ENCODE measurements at regions not wholly inside any gene's neighbourhood (a gene's known extent, or its start where the extent isn't known, plus 50 kb on each side); places are given as distances from the start of the nearest gene placed in this dataset.

DNA sequence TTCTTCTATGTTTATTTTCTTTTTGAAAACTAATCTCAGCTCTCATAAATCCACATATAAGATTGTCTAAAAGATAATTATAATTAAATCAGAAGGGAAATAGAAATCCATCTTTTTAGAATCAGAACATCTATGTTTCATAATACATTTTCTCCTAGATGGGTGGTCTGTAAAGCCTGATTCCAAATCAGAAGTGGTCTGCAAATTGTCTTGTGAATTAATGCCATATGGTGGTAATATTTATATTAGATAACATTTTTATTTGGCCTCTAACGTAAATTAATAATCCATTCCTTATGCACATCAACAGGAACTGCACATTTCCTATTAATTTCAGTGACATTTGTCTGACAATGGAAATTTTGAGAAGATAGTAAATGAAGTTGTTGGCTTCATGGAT lies 52.8 kb upstream of the TBC1D5 start:
- ATAC-seq (no peak), DNase-seq (no peak)
- Histone ChIP-seq H3K27me3 (no peaks in the 10 kb centered on the region), H3K4me1 (no peaks in the 10 kb centered on the region), H3K27ac (no peak overlapping the region), H3K4me3 (no peak overlapping the region), H3K9me3 (no peaks in the 10 kb centered on the region), H3K36me3 (no peaks in the 10 kb centered on the region)
- TF ChIP-seq POLR2A (IDR thresholded peaks at IDR 0.05) (no peak), CTCF (IDR thresholded peaks at IDR 0.05 in 4 of 5, conservative IDR thresholded peaks at IDR 0.05 in 1 of 5) (no peak)
- intact Hi-C loops (cut with DNase I; ENCODE audit: low total_unique reads), result no loop called here
- in situ Hi-C loops (cut with MboI; ENCODE audit: low sequenced_read_pairs in 4 of 4), result no loop called here

GRCh38 chr3:17793542-17794195 lies 51.2 kb upstream of the TBC1D5 start:
- no peak for ATAC-seq
- TF ChIP-seq CTCF (IDR thresholded peaks at IDR 0.05 in 4 of 5, conservative IDR thresholded peaks at IDR 0.05 in 1 of 5) (no peak), POLR2A (IDR thresholded peaks at IDR 0.05) (no peak)
- Histone ChIP-seq H3K9me3 (no peaks in the 10 kb centered on the region), H3K4me3 (no peak overlapping the region), H3K27ac (no peak overlapping the region), H3K36me3 (no peaks in the 10 kb centered on the region), H3K27me3 (no peaks in the 10 kb centered on the region), H3K4me1 (no peaks in the 10 kb centered on the region)
- in situ Hi-C loops (cut with MboI; ENCODE audit: low sequenced_read_pairs in 4 of 4), result no loop called here
- DNase-seq, result no peak
- intact Hi-C loops (cut with DNase I; ENCODE audit: low total_unique reads), result no loop called here
